ENCODE measurements at regions not wholly inside any gene's neighbourhood (a gene's known extent, or its start where the extent isn't known, plus 50 kb on each side); places are given as distances from the start of the nearest gene placed in this dataset.

GRCh38 chrX:9357518-9358114 lies 107.2 kb upstream of the TBL1X start:
- TF ChIP-seq POLR2A (IDR thresholded peaks at IDR 0.05; ENCODE audit: low read depth, low read length) (no peak), SP1 (IDR thresholded peaks at IDR 0.05; ENCODE audit: low read depth, low read length) (no peak)

All from GM12878 (cell line).